ENCODE measurements at regions not wholly inside any gene's neighbourhood (a gene's known extent, or its start where the extent isn't known, plus 50 kb on each side); places are given as distances from the start of the nearest gene placed in this dataset.
"Not testable (repeated sequence)": the region's sequence is repeated elsewhere in the genome, so short reads cannot be mapped to it uniquely, and the experiment has no call there.

- no peak for DNase-seq (ENCODE audit: low read depth in 3 of 3, low spot score in 1 of 3)
These were observed 210.3 kb upstream of the STT3B start for GRCh38 chr3:31322460-31322859.

- not testable (repeated sequence) for DNase-seq (ENCODE audit: low read depth in 3 of 3, low spot score in 1 of 3)
These were observed 204.8 kb upstream of the STT3B start for GRCh38 chr3:31327826-31328357.

GRCh38 chr3:31331278-31331677, 201.4 kb upstream of the STT3B start:
- no peak for DNase-seq (ENCODE audit: low read depth in 3 of 3, low spot score in 1 of 3)

- no peak for DNase-seq (ENCODE audit: low read depth in 3 of 3, low spot score in 1 of 3)
These were observed 191.6 kb upstream of the STT3B start for GRCh38 chr3:31341130-31341529.

- DNase-seq (ENCODE audit: low read depth in 3 of 3, low spot score in 1 of 3), result no peak
These were observed 189.7 kb upstream of the STT3B start for GRCh38 chr3:31343075-31343474.

- no peak for DNase-seq (ENCODE audit: low read depth in 3 of 3, low spot score in 1 of 3)
These were observed 187.1 kb upstream of the STT3B start for GRCh38 chr3:31345581-31345980.

- DNase-seq (ENCODE audit: low read depth in 3 of 3, low spot score in 1 of 3), result no peak
These were observed 186.2 kb upstream of the STT3B start for GRCh38 chr3:31346542-31346979.

GRCh38 chr3:31349001-31349748, 183.6 kb upstream of the STT3B start:
- DNase-seq (ENCODE audit: low read depth in 3 of 3, low spot score in 1 of 3), result no peak

- no peak for DNase-seq (ENCODE audit: low read depth in 3 of 3, low spot score in 1 of 3)
These were observed 182.4 kb upstream of the STT3B start for GRCh38 chr3:31350307-31350706.

GRCh38 chr3:31352331-31352730, 180.4 kb upstream of the STT3B start:
- DNase-seq (ENCODE audit: low read depth in 3 of 3, low spot score in 1 of 3), result no peak

GRCh38 chr3:31353166-31353565, 179.6 kb upstream of the STT3B start:
- no peak for DNase-seq (ENCODE audit: low read depth in 3 of 3, low spot score in 1 of 3)

GRCh38 chr3:31354373-31354772, 178.4 kb upstream of the STT3B start:
- no peak for DNase-seq (ENCODE audit: low read depth in 3 of 3, low spot score in 1 of 3)

GRCh38 chr3:31355807-31356206, 176.9 kb upstream of the STT3B start:
- DNase-seq (ENCODE audit: low read depth in 3 of 3, low spot score in 1 of 3), result no peak

GRCh38 chr3:31356941-31357340, 175.8 kb upstream of the STT3B start:
- no peak for DNase-seq (ENCODE audit: low read depth in 3 of 3, low spot score in 1 of 3)

- no peak for DNase-seq (ENCODE audit: low read depth in 3 of 3, low spot score in 1 of 3)
These were observed 175.3 kb upstream of the STT3B start for GRCh38 chr3:31357451-31357850.

GRCh38 chr3:31358473-31359070, 174.2 kb upstream of the STT3B start:
- no peak for DNase-seq (ENCODE audit: low read depth in 3 of 3, low spot score in 1 of 3)

- DNase-seq (ENCODE audit: low read depth in 3 of 3, low spot score in 1 of 3), result no peak
These were observed 171.1 kb upstream of the STT3B start for GRCh38 chr3:31361371-31362273.

- no peak for DNase-seq (ENCODE audit: low read depth in 3 of 3, low spot score in 1 of 3)
These were observed 168.5 kb upstream of the STT3B start for GRCh38 chr3:31364188-31364587.

- no peak for DNase-seq (ENCODE audit: low read depth in 3 of 3, low spot score in 1 of 3)
These were observed 168.0 kb upstream of the STT3B start for GRCh38 chr3:31364711-31365110.

- no peak for DNase-seq (ENCODE audit: low read depth in 3 of 3, low spot score in 1 of 3)
These were observed 165.2 kb upstream of the STT3B start for GRCh38 chr3:31367518-31367917.

- DNase-seq (ENCODE audit: low read depth in 3 of 3, low spot score in 1 of 3), result no peak
These were observed 162.9 kb upstream of the STT3B start for GRCh38 chr3:31369637-31370379.

All from stimulated activated CD4-positive, alpha-beta T cell treated with anti-CD3 and anti-CD28 coated beads, TNF-alpha, amount 100 ng/mL, for 1 hour (primary cell).